ENCODE measurements at regions not wholly inside any gene's neighbourhood (a gene's known extent, or its start where the extent isn't known, plus 50 kb on each side); places are given as distances from the start of the nearest gene placed in this dataset.

DNA sequence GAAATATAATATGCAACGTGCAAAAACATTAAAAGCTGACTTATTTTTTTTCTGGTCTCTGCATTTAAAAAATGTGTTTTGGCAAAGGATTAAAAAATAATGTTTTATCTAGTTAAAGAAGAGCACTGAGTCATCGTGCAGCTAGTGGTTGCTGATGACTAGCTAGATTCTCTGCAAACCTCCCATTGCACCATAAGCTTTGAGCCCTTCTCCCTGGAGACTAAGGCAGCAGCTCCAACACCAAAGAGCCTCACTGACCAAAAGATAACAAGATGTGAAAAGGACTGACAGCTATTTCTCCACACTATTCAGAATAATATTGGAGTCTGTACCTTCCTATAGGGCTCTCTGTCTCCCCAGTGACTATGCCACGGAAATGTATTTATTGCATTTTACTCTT lies 424.3 kb downstream of the SLITRK2 start:
- Histone ChIP-seq H3K4me3 (ENCODE audit: low read length) (no peak overlapping the region), H3K9me3 (ENCODE audit: low read length) (no peaks in the 10 kb centered on the region), H3F3A (ENCODE audit: low read length, unreplicated experiment) (no peaks in the 10 kb centered on the region), H3K27ac (ENCODE audit: low read length) (no peak overlapping the region), H3K36me3 (ENCODE audit: low read depth, low read length) (no peaks in the 10 kb centered on the region), H4K20me1 (ENCODE audit: low read length) (no peaks in the 10 kb centered on the region), H3K9me2 (replicated peaks; ENCODE audit: low read length) (no peaks in the 10 kb centered on the region), H3K79me2 (ENCODE audit: low read length) (no peaks in the 10 kb centered on the region), H2AFZ (ENCODE audit: low read length) (no peak overlapping the region), H3K4me2 (ENCODE audit: low read length) (no peak overlapping the region), H3K27me3 (ENCODE audit: low read length) (no peaks in the 10 kb centered on the region), H3K4me1 (ENCODE audit: insufficient read depth, low read length) (0 out of 2 replicates have a peak, but pooled peaks cover 6% of the 10 kb centered on the region), H3K9ac (ENCODE audit: low read length) (no peak overlapping the region)
- peak; percentile 13 for DNase-seq
- no peak for ATAC-seq
- no TSS peak for BruUV-seq (replicated peaks)
- intact Hi-C loops (cut with micrococcal nuclease) = no loop called here
- POLR2A ChIA-PET (ENCODE audit: unreplicated experiment) = no interaction called here
- TF ChIP-seq EZH2 (IDR thresholded peaks at IDR 0.05; ENCODE audit: low read length, unreplicated experiment) (no peak), CTCF (conservative IDR thresholded peaks at IDR 0.05; ENCODE audit: low read depth, low read length) (no peak), EZH2phosphoT487 (IDR thresholded peaks at IDR 0.05; ENCODE audit: borderline replicate concordance, low read length) (no peak)
- CTCF ChIA-PET = no interaction called here

DNA sequence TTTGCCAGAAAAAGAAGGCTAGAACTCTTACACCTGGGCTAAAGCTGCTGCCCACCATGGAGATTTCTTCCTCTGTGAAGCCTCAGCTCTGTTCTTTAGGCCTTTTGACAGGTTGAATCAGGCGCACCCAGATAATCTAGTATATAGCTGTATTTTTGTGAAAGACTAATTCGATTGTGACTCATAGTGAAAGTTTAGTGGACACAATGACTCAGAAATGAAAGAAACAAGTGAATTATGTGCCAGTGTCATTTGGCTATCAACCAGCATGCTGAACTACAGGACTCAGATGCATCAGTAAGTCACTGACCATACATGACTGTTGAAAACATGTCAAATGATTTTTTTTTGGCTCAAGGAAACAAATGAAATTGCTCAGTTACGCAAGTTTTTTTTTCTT lies 425.4 kb downstream of the SLITRK2 start:
- H3K27me3 ChIP-seq (ENCODE audit: low read length) = no peaks in the 10 kb centered on the region
- TF ChIP-seq EZH2 (IDR thresholded peaks at IDR 0.05; ENCODE audit: low read length, unreplicated experiment) = no peak
- TF ChIP-seq EZH2phosphoT487 (IDR thresholded peaks at IDR 0.05; ENCODE audit: borderline replicate concordance, low read length) = no peak
- no peak for TF ChIP-seq CTCF (conservative IDR thresholded peaks at IDR 0.05; ENCODE audit: low read depth, low read length)
- BruUV-seq (replicated peaks) = no TSS peak

DNA sequence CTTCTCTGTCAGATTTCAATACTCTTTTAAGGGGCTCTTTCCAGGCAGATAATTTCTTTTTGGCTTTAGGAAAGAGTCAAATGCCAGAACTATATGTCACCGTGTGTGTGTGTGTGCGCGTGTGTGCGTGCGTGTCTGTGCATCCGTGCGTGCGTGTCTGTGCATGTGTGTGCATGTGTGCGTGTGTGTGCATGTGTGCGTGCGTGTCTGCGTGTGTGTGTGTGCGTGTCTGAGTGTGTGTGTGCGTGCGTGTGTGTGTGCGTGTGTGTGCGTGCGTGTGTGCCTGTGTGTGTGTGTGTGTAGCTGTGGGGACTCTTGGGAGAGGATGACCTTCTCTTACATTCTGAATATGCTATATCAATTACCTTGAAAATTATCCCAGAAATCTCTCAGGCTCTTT lies 441.6 kb downstream of the SLITRK2 start:
- H3K9me3 ChIP-seq (ENCODE audit: low read length) = no peaks in the 10 kb centered on the region
- H4K20me1 ChIP-seq (ENCODE audit: low read length) = no peaks in the 10 kb centered on the region
- H3F3A ChIP-seq (ENCODE audit: low read length, unreplicated experiment) = no peaks in the 10 kb centered on the region
- ChIA-PET CTCF (no interaction called here), POLR2A (ENCODE audit: unreplicated experiment) (no interaction called here)
- no peak overlapping the region for H2AFZ ChIP-seq (ENCODE audit: low read length)
- DNase-seq (no peak), ATAC-seq (no peak)
- BruUV-seq (replicated peaks) = no TSS peak
- no peaks in the 10 kb centered on the region for H3K4me1 ChIP-seq (ENCODE audit: insufficient read depth, low read length)
- H3K9ac ChIP-seq (ENCODE audit: low read length) = no peak overlapping the region
- H3K4me3 ChIP-seq (ENCODE audit: low read length) = no peak overlapping the region
- H3K36me3 ChIP-seq (ENCODE audit: low read depth, low read length) = no peaks in the 10 kb centered on the region
- H3K4me2 ChIP-seq (ENCODE audit: low read length) = no peak overlapping the region
- no peaks in the 10 kb centered on the region for H3K9me2 ChIP-seq (replicated peaks; ENCODE audit: low read length)
- H3K79me2 ChIP-seq (ENCODE audit: low read length) = no peaks in the 10 kb centered on the region
- TF ChIP-seq EZH2phosphoT487 (IDR thresholded peaks at IDR 0.05; ENCODE audit: borderline replicate concordance, low read length) (no peak), CTCF (conservative IDR thresholded peaks at IDR 0.05; ENCODE audit: low read depth, low read length) (no peak), EZH2 (IDR thresholded peaks at IDR 0.05; ENCODE audit: low read length, unreplicated experiment) (no peak)
- intact Hi-C loops (cut with micrococcal nuclease) = no loop called here
- H3K27me3 ChIP-seq (ENCODE audit: low read length) = no peaks in the 10 kb centered on the region
- H3K27ac ChIP-seq (ENCODE audit: low read length) = no peak overlapping the region

More for the DNA sequence above, 425.4 kb downstream of the SLITRK2 start:
- DNase-seq = peak; percentile 72
- POLR2A ChIA-PET (ENCODE audit: unreplicated experiment) = no interaction called here
- no peak overlapping the region for H2AFZ ChIP-seq (ENCODE audit: low read length)
- H3F3A ChIP-seq (ENCODE audit: low read length, unreplicated experiment) = no peaks in the 10 kb centered on the region
- no peak for ATAC-seq
- no peak overlapping the region for H3K27ac ChIP-seq (ENCODE audit: low read length)
- H3K9me2 ChIP-seq (replicated peaks; ENCODE audit: low read length) = no peaks in the 10 kb centered on the region
- 0 out of 2 replicates have a peak, but pooled peaks cover 6% of the 10 kb centered on the region for H3K4me1 ChIP-seq (ENCODE audit: insufficient read depth, low read length)
- no peak overlapping the region for H3K9ac ChIP-seq (ENCODE audit: low read length)
- CTCF ChIA-PET = no interaction called here
- no peak overlapping the region for H3K4me2 ChIP-seq (ENCODE audit: low read length)
- intact Hi-C loops (cut with micrococcal nuclease) = no loop called here
- H3K9me3 ChIP-seq (ENCODE audit: low read length) = no peaks in the 10 kb centered on the region
- no peaks in the 10 kb centered on the region for H3K79me2 ChIP-seq (ENCODE audit: low read length)
- no peaks in the 10 kb centered on the region for H4K20me1 ChIP-seq (ENCODE audit: low read length)
- H3K4me3 ChIP-seq (ENCODE audit: low read length) = no peak overlapping the region
- H3K36me3 ChIP-seq (ENCODE audit: low read depth, low read length) = no peaks in the 10 kb centered on the region
